Mesodermal cell (in vitro differentiated cells): ENCODE measurements at regions not wholly inside any gene's neighbourhood (a gene's known extent, or its start where the extent isn't known, plus 50 kb on each side); places are given as distances from the start of the nearest gene placed in this dataset.

Experiments used
- H3K27ac ChIP-seq: 2 replicates; pipeline ENCODE4 v1.7.0; 2013; ENCODE audit warnings: mild to moderate bottlenecking, low read depth, low read length, moderate library complexity; ENCODE audit not compliant: severe bottlenecking
- H3K36me3 ChIP-seq: 2 replicates; pipeline ENCODE4 v1.7.1; 2013; ENCODE audit warnings: mild to moderate bottlenecking, low read length, moderate library complexity; ENCODE audit not compliant: control insufficient read depth, insufficient read depth
- H3K4me1 ChIP-seq: one replicate; pipeline ENCODE4 v1.7.1; 2013; ENCODE audit warnings: mild to moderate bottlenecking, low read length; ENCODE audit not compliant: insufficient read depth, control insufficient read depth, poor library complexity, severe bottlenecking
- H3K4me3 ChIP-seq: 2 replicates; pipeline ENCODE4 v1.7.0; 2013; ENCODE audit warnings: low read length, control low read depth, mild to moderate bottlenecking; ENCODE audit not compliant: insufficient read depth, poor library complexity, severe bottlenecking; ENCODE audit errors: extremely low read depth
- H3K9me3 ChIP-seq: 2 replicates; pipeline ENCODE4 v1.7.1; 2013; ENCODE audit warnings: mild to moderate bottlenecking, low read length, moderate library complexity; ENCODE audit not compliant: control insufficient read depth
- WGBS, 2 experiments: methylation state at CpG; one replicate each; pipeline ENCODE4 v1.1.5; 2013; ENCODE audit warnings: missing lambda C conversion rate in 2 of 2; ENCODE audit not compliant: insufficient coverage in 2 of 2; 5-methylcytosine and 5-hydroxymethylcytosine counted together

DNA sequence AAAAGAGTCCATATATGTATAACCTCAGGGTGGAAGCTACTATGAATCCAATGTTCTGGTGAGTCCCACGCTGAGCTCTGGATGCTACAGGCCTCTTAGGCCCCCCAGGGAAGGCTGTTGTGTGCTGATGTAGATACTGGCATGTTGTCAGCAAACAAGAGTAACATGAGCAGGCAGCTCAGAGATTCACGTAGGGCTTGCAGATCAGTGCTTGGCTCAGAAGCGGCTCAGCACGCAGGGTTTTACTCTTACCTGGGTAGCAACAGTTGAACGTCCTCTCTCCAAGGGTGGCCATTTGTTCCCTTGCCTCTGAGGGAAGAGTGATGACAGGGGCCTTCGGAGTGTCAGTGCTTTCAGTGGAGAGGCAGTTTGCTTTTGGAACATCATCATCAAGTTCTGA, 93.4 kb downstream of the ZFP64 start:
- no peaks in the 10 kb centered on the region for H3K9me3 ChIP-seq

DNA sequence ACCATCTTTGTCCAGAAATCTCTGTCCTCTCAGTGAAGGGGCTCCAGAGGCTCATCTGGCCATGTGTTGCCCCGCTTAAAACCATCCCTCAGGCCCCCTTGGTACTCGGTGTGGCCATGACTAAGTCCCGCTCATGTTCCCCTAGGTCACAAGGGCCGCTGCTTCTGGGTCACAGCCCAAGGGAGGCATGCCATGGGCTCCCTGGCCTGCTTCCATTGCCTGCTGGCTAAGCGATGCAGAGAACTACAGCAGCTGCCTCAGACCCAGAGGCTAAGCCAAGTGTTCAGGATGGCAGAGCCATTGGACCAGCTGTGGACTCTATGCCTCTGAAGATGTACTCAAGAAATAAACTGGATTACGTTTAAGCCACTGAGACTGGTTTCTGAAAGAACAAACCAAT, 95.5 kb downstream of the ZFP64 start:
- WGBS, 2 experiments, result 90 to 100% methylated on average over 6 of the region's 6 CpGs
- peaks cover 23% of the 10 kb centered on the region for H3K36me3 ChIP-seq
- no peak overlapping the region for H3K27ac ChIP-seq
- H3K4me3 ChIP-seq, result no peak overlapping the region
- H3K4me1 ChIP-seq, result peaks cover 2% of the 10 kb centered on the region
- no peaks in the 10 kb centered on the region for H3K9me3 ChIP-seq

More for the DNA sequence above, 93.4 kb downstream of the ZFP64 start:
- Histone ChIP-seq H3K4me3 (no peak overlapping the region), H3K4me1 (peaks cover 3% of the 10 kb centered on the region), H3K36me3 (peaks cover 23% of the 10 kb centered on the region), H3K27ac (no peak overlapping the region)
- 95 to 99% methylated on average over 5 of the region's 6 CpGs for WGBS, 2 experiments

- no peak overlapping the region for H3K27ac ChIP-seq
- no peaks in the 10 kb centered on the region for H3K9me3 ChIP-seq
- peaks cover 23% of the 10 kb centered on the region for H3K36me3 ChIP-seq
- no peak overlapping the region for H3K4me3 ChIP-seq
- peaks cover 2% of the 10 kb centered on the region for H3K4me1 ChIP-seq
- WGBS, 2 experiments, result 57% methylated on average over 1 of the region's 2 CpGs; no CpG with 5 or more reads in 1 of the 2 experiments
These were observed 96.9 kb downstream of the ZFP64 start for GRCh38 chr20:52094693-52095092.

DNA sequence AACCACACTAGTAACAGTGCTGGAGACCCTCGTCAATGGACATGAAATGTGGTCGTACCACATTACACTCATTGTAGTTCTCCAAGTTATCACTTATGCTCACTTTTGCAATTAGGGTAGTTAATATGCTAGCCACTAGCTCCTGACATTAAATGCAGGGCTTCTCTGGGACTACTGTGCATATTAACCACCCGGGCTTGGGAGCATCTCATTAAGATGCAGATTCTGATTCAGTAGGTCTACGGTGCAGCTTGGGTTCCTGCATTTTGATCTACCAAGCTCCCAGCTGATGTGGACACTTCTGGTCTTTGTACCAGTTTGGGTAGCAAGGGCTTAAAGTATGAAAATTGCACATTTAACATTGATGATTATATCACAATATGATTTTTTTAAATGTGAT, 98.0 kb downstream of the ZFP64 start:
- Histone ChIP-seq H3K9me3 (peaks cover 3% of the 10 kb centered on the region), H3K4me1 (peaks cover 2% of the 10 kb centered on the region), H3K4me3 (no peak overlapping the region), H3K36me3 (peaks cover 28% of the 10 kb centered on the region), H3K27ac (no peak overlapping the region)
- 92 to 93% methylated on average over 3 to 4 of the region's 4 CpGs for WGBS, 2 experiments

GRCh38 chr20:52090035-52090434, 101.5 kb downstream of the ZFP64 start:
- H3K9me3 ChIP-seq, result peaks cover 22% of the 10 kb centered on the region
- no peak overlapping the region for H3K4me3 ChIP-seq
- WGBS, 2 experiments, result no CpG with 5 or more reads among the region's 3 CpGs
- peaks cover 34% of the 10 kb centered on the region for H3K36me3 ChIP-seq
- no peak overlapping the region for H3K27ac ChIP-seq
- peaks cover 2% of the 10 kb centered on the region for H3K4me1 ChIP-seq

- Histone ChIP-seq H3K27ac (no peak overlapping the region), H3K4me3 (no peak overlapping the region), H3K4me1 (no peaks in the 10 kb centered on the region), H3K9me3 (peaks cover 22% of the 10 kb centered on the region), H3K36me3 (peaks cover 30% of the 10 kb centered on the region)
These were observed 104.1 kb downstream of the ZFP64 start for GRCh38 chr20:52087471-52087870.

- Histone ChIP-seq H3K4me3 (no peak overlapping the region), H3K4me1 (no peaks in the 10 kb centered on the region), H3K9me3 (peaks cover 22% of the 10 kb centered on the region), H3K27ac (no peak overlapping the region), H3K36me3 (peaks cover 30% of the 10 kb centered on the region)
These were observed 104.7 kb downstream of the ZFP64 start for GRCh38 chr20:52086878-52087277.

- 94 to 97% methylated on average over 28 of the region's 28 CpGs for WGBS, 2 experiments
These were observed 106.9 kb downstream of the ZFP64 start for GRCh38 chr20:52084727-52085126.

DNA sequence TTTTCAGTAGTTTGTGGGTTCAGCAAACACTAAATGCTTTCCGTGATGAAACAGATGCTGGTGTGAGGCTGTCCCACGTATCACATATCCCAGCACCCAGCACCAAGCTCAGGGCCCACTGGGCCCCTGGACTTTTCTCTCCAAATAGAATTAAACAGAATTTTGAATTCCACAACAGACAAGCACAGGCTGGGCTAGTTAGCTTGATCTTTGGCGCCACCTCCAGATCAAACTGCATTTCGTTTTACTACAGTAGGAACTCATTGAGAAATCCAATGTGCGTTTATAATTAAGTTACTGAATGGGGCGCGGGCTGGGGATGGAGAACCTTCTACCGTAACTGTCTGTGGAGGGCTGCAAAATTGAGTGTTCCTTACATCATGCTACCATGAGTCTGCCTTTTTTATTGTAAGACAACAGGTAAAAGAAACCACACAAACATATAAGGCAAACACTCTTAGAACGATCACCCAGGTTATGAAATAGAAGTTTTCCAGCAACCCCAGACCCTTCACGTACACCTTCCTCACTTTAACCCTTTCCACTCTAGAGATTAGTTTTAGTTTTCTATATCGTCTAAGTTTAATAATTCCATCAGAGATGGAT, 107.8 kb downstream of the ZFP64 start:
- no peak overlapping the region for H3K4me3 ChIP-seq
- peaks cover 32% of the 10 kb centered on the region for H3K36me3 ChIP-seq
- 48 to 81% methylated on average over 2 to 3 of the region's 11 CpGs for WGBS, 2 experiments
- no peaks in the 10 kb centered on the region for H3K4me1 ChIP-seq
- H3K27ac ChIP-seq, result no peak overlapping the region
- peaks cover 21% of the 10 kb centered on the region for H3K9me3 ChIP-seq

More at GRCh38 chr20:52084727-52085126, 106.9 kb downstream of the ZFP64 start:
- Histone ChIP-seq H3K27ac (no peak overlapping the region), H3K4me1 (no peaks in the 10 kb centered on the region), H3K4me3 (no peak overlapping the region), H3K36me3 (peaks cover 35% of the 10 kb centered on the region), H3K9me3 (peaks cover 22% of the 10 kb centered on the region)

- no peaks in the 10 kb centered on the region for H3K4me1 ChIP-seq
- H3K36me3 ChIP-seq, result peaks cover 20% of the 10 kb centered on the region
- H3K4me3 ChIP-seq, result no peak overlapping the region
- H3K27ac ChIP-seq, result no peak overlapping the region
- H3K9me3 ChIP-seq, result peaks cover 11% of the 10 kb centered on the region
These were observed 109.0 kb downstream of the ZFP64 start for GRCh38 chr20:52082612-52083011.

- H3K9me3 ChIP-seq, result peaks cover 3% of the 10 kb centered on the region
- H3K4me1 ChIP-seq, result no peaks in the 10 kb centered on the region
- 85 to 100% methylated on average over 2 of the region's 2 CpGs for WGBS, 2 experiments
These were observed 109.8 kb downstream of the ZFP64 start for GRCh38 chr20:52081791-52082190.

More at GRCh38 chr20:52081791-52082190, 109.8 kb downstream of the ZFP64 start:
- Histone ChIP-seq H3K36me3 (peaks cover 12% of the 10 kb centered on the region), H3K27ac (no peak overlapping the region), H3K4me3 (no peak overlapping the region)
